ENCODE measurements at regions not wholly inside any gene's neighbourhood (a gene's known extent, or its start where the extent isn't known, plus 50 kb on each side); places are given as distances from the start of the nearest gene placed in this dataset.
A peak's percentile ranks its signal among the peaks of the same experiment; 100 is the strongest.

DNA sequence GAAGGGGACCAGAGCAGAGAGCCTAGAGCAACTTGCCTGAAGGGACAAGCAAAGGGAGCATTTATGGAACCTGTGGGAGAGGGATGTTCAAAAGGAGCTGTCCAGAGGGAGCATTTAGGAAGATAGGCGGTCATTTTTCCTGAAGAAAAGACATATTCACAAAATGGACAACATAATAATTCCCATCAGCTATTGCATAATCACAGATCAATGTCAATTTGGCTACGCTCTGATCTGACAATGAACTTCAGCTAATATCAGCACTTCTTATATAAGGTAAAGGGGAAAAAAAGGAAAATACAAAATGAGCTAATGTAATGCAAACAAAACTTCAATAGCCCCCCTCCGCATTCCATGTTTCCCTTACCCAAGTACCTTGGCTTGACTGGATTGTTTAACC lies 291.1 kb upstream of the CDH7 start:
- TF ChIP-seq, protein P1, sequence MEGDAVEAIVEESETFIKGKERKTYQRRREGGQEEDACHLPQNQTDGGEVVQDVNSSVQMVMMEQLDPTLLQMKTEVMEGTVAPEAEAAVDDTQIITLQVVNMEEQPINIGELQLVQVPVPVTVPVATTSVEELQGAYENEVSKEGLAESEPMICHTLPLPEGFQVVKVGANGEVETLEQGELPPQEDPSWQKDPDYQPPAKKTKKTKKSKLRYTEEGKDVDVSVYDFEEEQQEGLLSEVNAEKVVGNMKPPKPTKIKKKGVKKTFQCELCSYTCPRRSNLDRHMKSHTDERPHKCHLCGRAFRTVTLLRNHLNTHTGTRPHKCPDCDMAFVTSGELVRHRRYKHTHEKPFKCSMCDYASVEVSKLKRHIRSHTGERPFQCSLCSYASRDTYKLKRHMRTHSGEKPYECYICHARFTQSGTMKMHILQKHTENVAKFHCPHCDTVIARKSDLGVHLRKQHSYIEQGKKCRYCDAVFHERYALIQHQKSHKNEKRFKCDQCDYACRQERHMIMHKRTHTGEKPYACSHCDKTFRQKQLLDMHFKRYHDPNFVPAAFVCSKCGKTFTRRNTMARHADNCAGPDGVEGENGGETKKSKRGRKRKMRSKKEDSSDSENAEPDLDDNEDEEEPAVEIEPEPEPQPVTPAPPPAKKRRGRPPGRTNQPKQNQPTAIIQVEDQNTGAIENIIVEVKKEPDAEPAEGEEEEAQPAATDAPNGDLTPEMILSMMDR (IDR thresholded peaks at IDR 0.05; ENCODE audit: insufficient read depth, low read length, severe bottlenecking) = no peak
- no peaks in the 10 kb centered on the region for H3K27me3 ChIP-seq (ENCODE audit: control insufficient read depth, insufficient read depth, low read length)
- H3K4me3 ChIP-seq (ENCODE audit: low read depth, low read length) = no peak overlapping the region
- FAIRE-seq (no peak), DNase-seq (ENCODE audit: low read depth) (no peak)
- no peaks in the 10 kb centered on the region for H3K36me3 ChIP-seq (ENCODE audit: control insufficient read depth, insufficient read depth, low read length)

DNA sequence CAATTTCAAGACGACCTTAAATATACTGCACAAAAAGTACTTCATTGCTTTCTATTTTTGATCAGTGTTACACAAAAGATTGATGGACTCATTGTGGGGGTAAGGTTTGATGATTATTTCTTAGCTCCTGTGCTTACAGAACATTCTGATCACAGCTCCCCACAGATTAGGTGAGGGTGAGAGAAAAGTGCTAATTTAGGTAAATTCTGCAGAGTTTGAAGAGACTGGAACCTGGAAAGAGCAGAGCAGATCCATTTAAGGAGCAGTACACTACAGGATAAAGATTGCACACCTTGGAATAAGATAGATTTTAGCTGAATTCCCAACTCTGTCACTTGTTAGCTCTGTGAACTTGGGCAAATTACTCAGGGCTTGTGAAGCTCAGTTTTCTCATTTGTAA lies 291.9 kb upstream of the CDH7 start:
- Histone ChIP-seq H3K36me3 (ENCODE audit: control insufficient read depth, insufficient read depth, low read length) (no peaks in the 10 kb centered on the region), H3K27me3 (ENCODE audit: control insufficient read depth, insufficient read depth, low read length) (no peaks in the 10 kb centered on the region), H3K4me3 (ENCODE audit: low read depth, low read length) (no peak overlapping the region)
- TF ChIP-seq, protein P1 (IDR thresholded peaks at IDR 0.05; ENCODE audit: insufficient read depth, low read length, severe bottlenecking) = no peak
- FAIRE-seq = no peak
- no peak for DNase-seq (ENCODE audit: low read depth)

DNA sequence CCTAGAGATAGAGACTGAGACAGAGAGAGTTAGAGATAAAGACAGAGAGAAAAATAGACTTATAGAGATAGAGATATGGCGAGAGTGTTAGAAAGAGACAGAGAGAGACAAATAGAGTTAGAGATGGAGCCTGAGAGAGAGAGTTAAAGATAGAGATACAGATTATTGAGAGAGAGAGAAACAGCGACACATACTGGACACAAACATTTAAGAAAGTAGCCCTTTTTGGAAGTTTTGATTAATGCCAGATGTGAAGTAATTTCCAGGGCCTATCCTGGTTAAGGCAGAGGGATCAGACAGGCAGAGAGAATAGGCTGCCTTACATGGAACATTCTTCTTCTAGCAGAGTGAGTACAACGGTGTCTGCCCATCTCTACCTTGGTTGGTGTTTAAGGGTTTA lies 311.6 kb upstream of the CDH7 start:
- TF ChIP-seq, protein P1 (IDR thresholded peaks at IDR 0.05; ENCODE audit: insufficient read depth, low read length, severe bottlenecking) = peak; percentile 3
- no peak for DNase-seq (ENCODE audit: low read depth)
- FAIRE-seq = no peak
- Histone ChIP-seq H3K4me3 (ENCODE audit: low read depth, low read length) (no peak overlapping the region), H3K36me3 (ENCODE audit: control insufficient read depth, insufficient read depth, low read length) (no peaks in the 10 kb centered on the region), H3K27me3 (ENCODE audit: control insufficient read depth, insufficient read depth, low read length) (no peaks in the 10 kb centered on the region)

DNA sequence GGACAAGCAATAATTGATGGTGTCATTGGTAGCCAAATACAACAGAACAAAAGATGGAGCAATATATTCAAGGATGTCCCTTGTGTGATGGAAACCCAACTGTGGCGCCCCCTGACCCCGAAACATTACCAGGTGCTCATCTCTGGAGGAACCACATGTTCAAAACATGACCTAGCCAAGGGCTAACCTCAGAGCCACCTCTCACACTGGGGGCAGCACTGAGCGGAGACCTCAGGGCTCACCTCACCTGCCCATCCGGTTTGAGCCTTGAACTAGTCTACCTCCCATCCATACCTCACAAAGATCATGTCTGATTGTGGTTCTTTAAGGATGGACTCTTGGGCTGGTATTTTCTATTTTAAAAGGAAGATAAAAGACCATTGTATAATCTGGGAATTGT lies 314.4 kb upstream of the CDH7 start:
- Histone ChIP-seq H3K4me3 (ENCODE audit: low read depth, low read length) (no peak overlapping the region), H3K27me3 (ENCODE audit: control insufficient read depth, insufficient read depth, low read length) (no peaks in the 10 kb centered on the region), H3K36me3 (ENCODE audit: control insufficient read depth, insufficient read depth, low read length) (no peaks in the 10 kb centered on the region)
- DNase-seq (ENCODE audit: low read depth) (no peak), FAIRE-seq (no peak)
- TF ChIP-seq, protein P1 (IDR thresholded peaks at IDR 0.05; ENCODE audit: insufficient read depth, low read length, severe bottlenecking) = no peak

DNA sequence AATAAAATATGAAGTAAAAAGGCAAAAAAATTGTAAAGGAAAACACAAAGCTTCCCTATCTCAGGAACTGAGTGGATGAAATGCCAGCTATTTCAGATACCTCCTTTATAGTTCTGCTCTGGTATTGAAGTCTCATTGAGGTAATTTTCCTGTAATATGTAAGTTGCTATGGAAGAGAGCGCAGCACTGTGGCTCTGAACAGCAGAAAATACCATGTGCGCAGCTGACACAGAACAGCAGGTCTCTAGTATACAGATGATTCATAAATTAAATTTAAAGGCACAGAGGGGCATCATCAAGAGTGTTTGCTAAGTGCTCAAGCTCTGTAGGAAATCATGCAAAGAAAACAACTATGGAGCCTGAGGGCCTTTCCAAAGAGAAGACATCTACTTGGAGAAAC lies 315.3 kb upstream of the CDH7 start:
- TF ChIP-seq, protein P1 (IDR thresholded peaks at IDR 0.05; ENCODE audit: insufficient read depth, low read length, severe bottlenecking) = no peak
- no peaks in the 10 kb centered on the region for H3K27me3 ChIP-seq (ENCODE audit: control insufficient read depth, insufficient read depth, low read length)
- H3K36me3 ChIP-seq (ENCODE audit: control insufficient read depth, insufficient read depth, low read length) = no peaks in the 10 kb centered on the region
- FAIRE-seq (no peak), DNase-seq (ENCODE audit: low read depth) (no peak)
- no peak overlapping the region for H3K4me3 ChIP-seq (ENCODE audit: low read depth, low read length)

DNA sequence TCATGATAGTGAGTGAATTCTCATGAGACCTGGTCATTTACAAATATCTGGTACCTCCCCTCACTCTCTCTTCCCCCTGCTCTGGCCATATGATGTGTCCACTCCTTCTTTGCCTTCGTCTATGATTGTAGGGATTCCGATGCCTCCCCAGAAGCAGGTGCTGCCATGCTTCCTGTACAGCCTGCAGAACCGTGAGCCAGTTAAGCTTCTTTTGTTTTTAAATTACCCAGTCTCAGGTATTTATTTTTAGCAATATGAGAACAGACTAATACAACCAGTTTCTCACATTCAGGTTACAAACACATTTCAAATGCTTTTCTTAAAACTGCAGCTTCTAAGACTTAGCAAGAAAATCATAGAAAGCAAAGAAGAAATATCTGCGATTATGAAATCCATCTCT lies 321.2 kb upstream of the CDH7 start:
- DNase-seq (ENCODE audit: low read depth) (no peak), FAIRE-seq (no peak)
- H3K27me3 ChIP-seq (ENCODE audit: control insufficient read depth, insufficient read depth, low read length) = no peaks in the 10 kb centered on the region
- H3K4me3 ChIP-seq (ENCODE audit: low read depth, low read length) = no peak overlapping the region
- H3K36me3 ChIP-seq (ENCODE audit: control insufficient read depth, insufficient read depth, low read length) = no peaks in the 10 kb centered on the region
- TF ChIP-seq, protein P1 (IDR thresholded peaks at IDR 0.05; ENCODE audit: insufficient read depth, low read length, severe bottlenecking) = no peak

All from bronchial epithelial cell (primary cell).